Lung (tissue), 11 donors: ENCODE measurements at regions not wholly inside any gene's neighbourhood (a gene's known extent, or its start where the extent isn't known, plus 50 kb on each side); places are given as distances from the start of the nearest gene placed in this dataset.

Experiments
- ATAC-seq: fragments of 200-7000 bp; cut with Tn5 transposase; one replicate; pipeline ENCODE4 v1.9.1; 2020; ENCODE audit warnings: moderate number of reproducible peaks; ENCODE audit not compliant: insufficient read depth, low FRiP score
- DNase-seq, 3 donors: peaks; one replicate each; pipeline ENCODE4 v3.0.0-alpha.2; 2013 to 2017
- H3K27ac ChIP-seq, 2 donors: one replicate each; pipeline ENCODE4 v1.5.1; 2013; ENCODE audit warnings: mild to moderate bottlenecking in 2 of 2, moderate library complexity in 2 of 2, control low read depth in 1 of 2, inconsistent platforms in 1 of 2, low read depth in 1 of 2, low read length in 1 of 2
- H3K27me3 ChIP-seq, 3 donors: one replicate each; pipeline ENCODE4 v1.5.1; 2013; ENCODE audit warnings: low read length in 2 of 3; ENCODE audit not compliant: control insufficient read depth in 3 of 3, insufficient read depth in 3 of 3
- H3K36me3 ChIP-seq, 4 donors: one replicate each; pipeline ENCODE4 v1.5.1; 2013; ENCODE audit warnings: low read length in 4 of 4, mild to moderate bottlenecking in 1 of 4, moderate library complexity in 1 of 4; ENCODE audit not compliant: control insufficient read depth in 4 of 4, insufficient read depth in 4 of 4
- H3K4me1 ChIP-seq, 5 donors: one replicate each; pipeline ENCODE4 v1.5.1; 2013; ENCODE audit warnings: low read length in 5 of 5, mild to moderate bottlenecking in 2 of 5, moderate library complexity in 1 of 5; ENCODE audit not compliant: control insufficient read depth in 5 of 5, insufficient read depth in 5 of 5
- H3K4me3 ChIP-seq: one replicate; pipeline ENCODE4 v1.5.1; 2013; ENCODE audit warnings: mild to moderate bottlenecking, control low read depth, moderate library complexity
- H3K9ac ChIP-seq, 2 donors: one replicate each; pipeline ENCODE4 v1.5.1; 2013; ENCODE audit warnings: low read length in 2 of 2, control low read depth in 1 of 2; ENCODE audit not compliant: insufficient read depth in 1 of 2
- H3K9me3 ChIP-seq, 4 donors: one replicate each; pipeline ENCODE4 v1.5.1; 2013; ENCODE audit warnings: low read length in 3 of 4, mild to moderate bottlenecking in 1 of 4, moderate library complexity in 1 of 4; ENCODE audit not compliant: control insufficient read depth in 4 of 4, insufficient read depth in 3 of 4
- CTCF ChIP-seq: IDR thresholded peaks from 2 replicates; pipeline ENCODE4 v1.5.1; 2012; ENCODE audit warnings: mild to moderate bottlenecking; ENCODE audit errors: control extremely low read depth, extremely low read depth
- WGBS, 2 donors: extraction: QIAGEN DNeasy Blood & Tissue Kit; methylation state at CpG; one replicate each; pipeline ENCODE4 v1.1.7; 2013; 5-methylcytosine and 5-hydroxymethylcytosine counted together
- donor health status: control.
- donor health status: control.
- donor health status: Bipolar disorder and iron deficiency.
- donor health status: healthy.
- donor health status: DM: yes; HTN: yes; CAD: no.

- DNase-seq (no peak), ATAC-seq (no peak)
- Histone ChIP-seq H3K27me3 (no peaks in the 10 kb centered on the region), H3K9ac (no peak overlapping the region), H3K4me1 (peaks cover 0 to 5% (median 0%) of the 10 kb centered on the region in 5 donors), H3K4me3 (no peak overlapping the region), H3K36me3 (no peaks in the 10 kb centered on the region), H3K27ac (no peak overlapping the region), H3K9me3 (no peaks in the 10 kb centered on the region)
- no peak for TF ChIP-seq CTCF
- 71 to 75% methylated on average over 4 of the region's 4 CpGs for WGBS, 2 donors
These were observed 246.6 kb upstream of the NCKAP5 start for GRCh38 chr2:133814890-133815289.

GRCh38 chr2:133816037-133816436, 247.8 kb upstream of the NCKAP5 start:
- WGBS, 2 donors, result 76 to 96% methylated on average over 3 of the region's 3 CpGs
- no peak for DNase-seq
- Histone ChIP-seq H3K4me3 (no peak overlapping the region), H3K4me1 (peaks cover 0 to 5% (median 0%) of the 10 kb centered on the region in 5 donors), H3K27me3 (no peaks in the 10 kb centered on the region), H3K9ac (no peak overlapping the region), H3K27ac (no peak overlapping the region), H3K9me3 (no peaks in the 10 kb centered on the region), H3K36me3 (no peaks in the 10 kb centered on the region)
- ATAC-seq, result no peak
- TF ChIP-seq CTCF, result no peak

DNA sequence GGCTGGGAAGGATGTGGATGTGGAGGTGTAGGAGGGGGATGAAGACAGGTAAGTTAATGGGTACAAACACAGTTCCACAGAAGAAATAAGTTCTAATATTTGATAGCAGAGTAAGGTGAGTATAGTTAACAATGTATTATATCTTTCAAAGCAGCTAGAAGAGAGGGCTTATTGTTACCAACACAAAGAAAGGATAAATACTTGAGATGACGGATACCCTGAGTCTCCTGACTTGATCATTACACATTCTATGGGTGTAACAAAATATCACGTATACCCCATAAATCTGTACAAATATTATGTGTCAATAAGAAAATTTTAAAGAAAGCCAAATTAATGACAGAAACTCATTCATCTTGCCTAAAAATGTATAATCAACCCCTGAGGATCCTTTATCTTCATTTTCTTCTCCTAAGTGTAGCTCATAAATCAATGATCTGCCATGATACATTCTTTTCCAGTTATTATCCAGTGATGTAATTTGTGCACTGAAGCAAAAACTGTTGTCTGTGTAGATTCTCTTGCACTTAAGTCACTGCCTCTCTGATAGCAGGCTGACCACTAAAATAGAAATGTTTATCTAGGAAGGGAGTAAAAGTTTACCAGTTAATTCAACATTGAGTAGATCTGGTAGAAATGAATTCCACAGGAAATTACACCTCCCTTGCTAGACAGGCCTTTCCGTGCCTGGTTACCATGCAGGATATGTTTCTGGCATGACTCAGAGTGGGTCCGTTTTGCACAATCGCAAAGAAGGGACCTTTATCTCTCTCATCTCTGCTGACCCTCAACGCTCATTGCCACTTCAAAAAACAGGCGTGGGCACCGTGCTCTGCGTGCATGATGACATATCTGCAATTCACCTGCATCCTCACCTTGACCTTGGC, 249.7 kb upstream of the NCKAP5 start:
- Histone ChIP-seq H3K9ac (no peak overlapping the region), H3K4me1 (peaks cover 0 to 5% (median 0%) of the 10 kb centered on the region in 5 donors), H3K27me3 (no peaks in the 10 kb centered on the region), H3K4me3 (no peak overlapping the region), H3K36me3 (no peaks in the 10 kb centered on the region), H3K9me3 (no peaks in the 10 kb centered on the region), H3K27ac (peak overlapping the region in 1 of 2 donors; percentile 37)
- no peak for TF ChIP-seq CTCF
- WGBS, 2 donors, result 23 to 25% methylated on average over 9 of the region's 9 CpGs
- DNase-seq, result peak in 2 of 3 donors; percentile 26 to 57
- ATAC-seq, result peak; percentile 60
